MM.1S (cell line): ENCODE measurements at regions not wholly inside any gene's neighbourhood (a gene's known extent, or its start where the extent isn't known, plus 50 kb on each side); places are given as distances from the start of the nearest gene placed in this dataset.

Experiments
- DNase-seq: peaks from one replicate; pipeline ENCODE4 v3.0.0-alpha.2; 2015
- H2AFZ ChIP-seq: fragments of 300-600 bp; sonication (generic); 2 replicates; pipeline ENCODE4 v1.6.0; 2016; ENCODE audit warnings: antibody characterized with exemption, low read length
- H3F3A ChIP-seq: fragments of 300-600 bp; sonication (generic); 2 replicates; pipeline ENCODE4 v1.6.1; 2016; ENCODE audit warnings: mild to moderate bottlenecking, antibody characterized with exemption, low read length, moderate library complexity, mixed read lengths; ENCODE audit not compliant: insufficient read depth
- H3K27ac ChIP-seq: fragments of 300-600 bp; sonication (generic); 2 replicates; pipeline ENCODE4 v1.5.1; 2016; ENCODE audit warnings: mild to moderate bottlenecking, low read length
- H3K27me3 ChIP-seq: fragments of 300-600 bp; sonication (generic); replicated peaks from 2 replicates; pipeline ENCODE4 v1.6.0; 2016; ENCODE audit warnings: low read length; ENCODE audit not compliant: insufficient read depth
- H3K36me3 ChIP-seq: fragments of 300-600 bp; sonication (generic); replicated peaks from 2 replicates; pipeline ENCODE4 v1.6.1; 2016; ENCODE audit warnings: mild to moderate bottlenecking, low read length, mixed read lengths; ENCODE audit not compliant: insufficient read depth
- H3K4me1 ChIP-seq: fragments of 300-600 bp; sonication (generic); 2 replicates; pipeline ENCODE4 v1.6.1; 2016; ENCODE audit warnings: low read length, mixed read lengths
- H3K4me2 ChIP-seq: fragments of 300-600 bp; sonication (generic); 2 replicates; pipeline ENCODE4 v1.6.0; 2016; ENCODE audit warnings: low read depth, low read length
- H3K4me3 ChIP-seq: fragments of 300-600 bp; sonication (generic); 2 replicates; pipeline ENCODE4 v1.5.1; 2016; ENCODE audit warnings: low read length, mixed read lengths
- H3K79me2 ChIP-seq: fragments of 300-600 bp; sonication (generic); 2 replicates; pipeline ENCODE4 v1.6.1; 2016; ENCODE audit warnings: mixed run types, low read length, mixed read lengths
- H3K9ac ChIP-seq: fragments of 300-600 bp; sonication (generic); 2 replicates; pipeline ENCODE4 v1.6.1; 2016; ENCODE audit warnings: low read length, mixed read lengths
- H3K9me2 ChIP-seq: fragments of 300-600 bp; sonication (generic); replicated peaks from 2 replicates; pipeline ENCODE4 v1.6.1; 2016; ENCODE audit warnings: mild to moderate bottlenecking, low read length, mixed read lengths; ENCODE audit not compliant: insufficient read depth
- H3K9me3 ChIP-seq: fragments of 300-600 bp; sonication (generic); replicated peaks from 2 replicates; pipeline ENCODE4 v1.6.1; 2016; ENCODE audit warnings: mild to moderate bottlenecking, low read length, mixed read lengths; ENCODE audit not compliant: insufficient read depth
- H4K20me1 ChIP-seq: fragments of 300-600 bp; sonication (generic); 2 replicates; pipeline ENCODE4 v1.6.1; 2016; ENCODE audit warnings: mild to moderate bottlenecking, low read length, moderate library complexity, mixed read lengths; ENCODE audit not compliant: insufficient read depth
- CTCF ChIP-seq: fragments of 300-600 bp; sonication (generic); IDR thresholded peaks from 2 replicates; pipeline ENCODE4 v1.5.1; 2016; ENCODE audit warnings: antibody characterized with exemption, low read length, mixed read lengths
- EZH2 ChIP-seq: fragments of 300-600 bp; sonication (generic); optimal IDR thresholded peaks from 2 replicates; pipeline ENCODE3; 2017; ENCODE audit warnings: low read depth, mild to moderate bottlenecking, antibody characterized with exemption, low read length, mixed read lengths
- EZH2phosphoT487 ChIP-seq: fragments of 300-600 bp; sonication (generic); IDR thresholded peaks from 2 replicates; pipeline ENCODE4 v1.6.1; 2018; ENCODE audit warnings: antibody characterized with exemption, low read length

- Histone ChIP-seq H4K20me1 (no peaks in the 10 kb centered on the region), H2AFZ (no peak overlapping the region), H3K27me3 (no peaks in the 10 kb centered on the region), H3F3A (no peaks in the 10 kb centered on the region), H3K4me3 (no peak overlapping the region), H3K9me3 (no peaks in the 10 kb centered on the region), H3K79me2 (no peaks in the 10 kb centered on the region), H3K27ac (no peak overlapping the region), H3K4me1 (no peaks in the 10 kb centered on the region), H3K9me2 (no peaks in the 10 kb centered on the region), H3K4me2 (no peak overlapping the region), H3K36me3 (no peaks in the 10 kb centered on the region), H3K9ac (no peak overlapping the region)
- DNase-seq: no peak
- TF ChIP-seq EZH2phosphoT487 (no peak), EZH2 (no peak), CTCF (no peak)
These were observed 546.4 kb upstream of the EEF2KMT start for GRCh38 chr16:5643855-5644531.

- Histone ChIP-seq H3K4me3 (no peak overlapping the region), H3F3A (no peaks in the 10 kb centered on the region), H3K79me2 (no peaks in the 10 kb centered on the region), H3K27ac (no peak overlapping the region), H3K4me2 (no peak overlapping the region), H3K9me3 (no peaks in the 10 kb centered on the region), H2AFZ (no peak overlapping the region), H3K9ac (no peak overlapping the region), H3K27me3 (no peaks in the 10 kb centered on the region), H4K20me1 (no peaks in the 10 kb centered on the region), H3K36me3 (no peaks in the 10 kb centered on the region), H3K9me2 (no peaks in the 10 kb centered on the region), H3K4me1 (no peaks in the 10 kb centered on the region)
- TF ChIP-seq EZH2phosphoT487 (no peak), EZH2 (no peak), CTCF (no peak)
- DNase-seq: no peak
These were observed 544.8 kb upstream of the EEF2KMT start for GRCh38 chr16:5642436-5642835.

GRCh38 chr16:5642011-5642410 is 544.4 kb upstream of the EEF2KMT start:
- Histone ChIP-seq H4K20me1 (no peaks in the 10 kb centered on the region), H3K36me3 (no peaks in the 10 kb centered on the region), H3K4me2 (no peak overlapping the region), H3K9me3 (no peaks in the 10 kb centered on the region), H2AFZ (no peak overlapping the region), H3K4me3 (no peak overlapping the region), H3K27me3 (no peaks in the 10 kb centered on the region), H3F3A (no peaks in the 10 kb centered on the region), H3K27ac (no peak overlapping the region), H3K79me2 (no peaks in the 10 kb centered on the region), H3K4me1 (no peaks in the 10 kb centered on the region), H3K9me2 (no peaks in the 10 kb centered on the region), H3K9ac (no peak overlapping the region)
- TF ChIP-seq EZH2: no peak
- no peak for TF ChIP-seq CTCF
- no peak for TF ChIP-seq EZH2phosphoT487
- no peak for DNase-seq
